ENCODE measurements at regions not wholly inside any gene's neighbourhood (a gene's known extent, or its start where the extent isn't known, plus 50 kb on each side); places are given as distances from the start of the nearest gene placed in this dataset.

- no peaks in the 10 kb centered on the region for H3K9me3 ChIP-seq (ENCODE audit: low read length)
- no peak for TF ChIP-seq CTCF (conservative IDR thresholded peaks at IDR 0.05; ENCODE audit: low read length)
- no peaks in the 10 kb centered on the region for H3K79me2 ChIP-seq (ENCODE audit: insufficient read depth, low read depth, low read length)
- H3K27ac ChIP-seq (ENCODE audit: low read depth, low read length, poor library complexity, severe bottlenecking): no peak overlapping the region
- no TSS peak for BruUV-seq (replicated peaks)
- no peaks in the 10 kb centered on the region for H3K4me1 ChIP-seq (ENCODE audit: insufficient read depth, low read length, poor library complexity, severe bottlenecking)
- no peaks in the 10 kb centered on the region for H3K36me3 ChIP-seq (ENCODE audit: insufficient read depth, low read length)
- no peak overlapping the region for H3K4me2 ChIP-seq (ENCODE audit: low read length)
- H3K9me2 ChIP-seq (ENCODE audit: insufficient read depth, low read length): no peaks in the 10 kb centered on the region
- POLR2A ChIA-PET: no interaction called here
- no peaks in the 10 kb centered on the region for H4K20me1 ChIP-seq (ENCODE audit: insufficient read depth, low read length)
- intact Hi-C loops (cut with micrococcal nuclease; ENCODE audit: unreplicated experiment): no loop called here
- CTCF ChIA-PET (ENCODE audit: unreplicated experiment): no interaction called here
- no peak overlapping the region for H2AFZ ChIP-seq (ENCODE audit: low read length)
- DNase-seq (ENCODE audit: low spot score): no peak
- H3K4me3 ChIP-seq (ENCODE audit: low read depth, low read length, poor library complexity, severe bottlenecking): no peak overlapping the region
Measured at GRCh38 chr12:13311551-13311950, 115.0 kb downstream of the EMP1 start.

DNA sequence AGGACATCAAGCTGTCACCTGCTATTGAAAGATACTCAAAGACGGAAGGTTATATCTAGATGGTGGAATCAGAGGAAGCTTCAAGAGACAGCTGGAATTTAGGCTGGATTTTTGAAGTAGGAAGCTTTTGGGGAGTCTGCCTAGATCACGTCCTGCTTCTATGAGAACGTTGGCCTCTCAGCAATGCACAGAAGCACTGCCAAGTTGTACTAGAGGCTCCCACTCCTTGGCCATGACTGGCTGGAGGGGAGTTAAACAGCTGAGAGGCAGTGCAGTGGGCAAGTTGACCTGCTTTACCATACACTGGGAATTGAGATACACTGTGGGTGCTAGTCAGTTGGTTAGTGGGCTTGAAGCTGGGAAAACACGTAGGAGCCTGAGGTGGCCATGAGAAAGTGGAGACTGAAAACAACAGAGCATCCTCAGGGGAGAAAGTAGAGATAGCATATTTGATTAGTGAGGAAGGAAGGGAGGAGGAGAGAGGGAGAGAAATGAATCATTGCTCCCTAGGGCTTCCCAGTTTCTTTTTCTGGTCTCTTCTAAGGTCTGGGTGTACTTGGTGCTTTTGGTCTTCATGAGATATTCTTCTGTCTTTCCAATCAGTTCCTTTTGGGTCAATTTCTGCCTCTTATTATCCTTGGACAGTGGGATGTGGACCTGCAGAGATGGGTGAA is 110.8 kb downstream of the EMP1 start:
- TF ChIP-seq EZH2phosphoT487 (IDR thresholded peaks at IDR 0.05; ENCODE audit: borderline replicate concordance, low read depth, low read length): no peak
- TF ChIP-seq CTCF (conservative IDR thresholded peaks at IDR 0.05; ENCODE audit: low read length): no peak
- no peak for DNase-seq (ENCODE audit: low spot score)
- Histone ChIP-seq H3K36me3 (ENCODE audit: insufficient read depth, low read length) (no peaks in the 10 kb centered on the region), H3K4me1 (ENCODE audit: insufficient read depth, low read length, poor library complexity, severe bottlenecking) (no peaks in the 10 kb centered on the region), H3K9me3 (ENCODE audit: low read length) (no peaks in the 10 kb centered on the region), H3K9me2 (ENCODE audit: insufficient read depth, low read length) (no peaks in the 10 kb centered on the region), H3K27ac (ENCODE audit: low read depth, low read length, poor library complexity, severe bottlenecking) (no peak overlapping the region), H4K20me1 (ENCODE audit: insufficient read depth, low read length) (no peaks in the 10 kb centered on the region), H2AFZ (ENCODE audit: low read length) (no peak overlapping the region), H3K4me3 (ENCODE audit: low read depth, low read length, poor library complexity, severe bottlenecking) (no peak overlapping the region), H3K79me2 (ENCODE audit: insufficient read depth, low read depth, low read length) (no peaks in the 10 kb centered on the region), H3K4me2 (ENCODE audit: low read length) (no peak overlapping the region)
- BruUV-seq (replicated peaks): no TSS peak
- intact Hi-C loops (cut with micrococcal nuclease; ENCODE audit: unreplicated experiment): no loop called here
- ChIA-PET POLR2A (no interaction called here), CTCF (ENCODE audit: unreplicated experiment) (no interaction called here)

- CTCF ChIA-PET (ENCODE audit: unreplicated experiment): no interaction called here
- TF ChIP-seq EZH2phosphoT487 (IDR thresholded peaks at IDR 0.05; ENCODE audit: borderline replicate concordance, low read depth, low read length): no peak
- TF ChIP-seq CTCF (conservative IDR thresholded peaks at IDR 0.05; ENCODE audit: low read length): no peak
- POLR2A ChIA-PET: interaction anchor here (0.6 kb wide), 2 partner anchors 17 to 913 kb away, joined by 4 read pairs; no protein-coding TSS in a partner anchor
- no peak overlapping the region for H3K4me3 ChIP-seq (ENCODE audit: low read depth, low read length, poor library complexity, severe bottlenecking)
- no TSS peak for BruUV-seq (replicated peaks)
- no peak overlapping the region for H3K27ac ChIP-seq (ENCODE audit: low read depth, low read length, poor library complexity, severe bottlenecking)
- no peaks in the 10 kb centered on the region for H3K79me2 ChIP-seq (ENCODE audit: insufficient read depth, low read depth, low read length)
- no peak for DNase-seq (ENCODE audit: low spot score)
- no peaks in the 10 kb centered on the region for H4K20me1 ChIP-seq (ENCODE audit: insufficient read depth, low read length)
- no peak overlapping the region for H3K4me2 ChIP-seq (ENCODE audit: low read length)
- no peaks in the 10 kb centered on the region for H3K9me3 ChIP-seq (ENCODE audit: low read length)
- no peaks in the 10 kb centered on the region for H3K9me2 ChIP-seq (ENCODE audit: insufficient read depth, low read length)
- no peaks in the 10 kb centered on the region for H3K36me3 ChIP-seq (ENCODE audit: insufficient read depth, low read length)
- intact Hi-C loops (cut with micrococcal nuclease; ENCODE audit: unreplicated experiment): no loop called here
- no peak overlapping the region for H2AFZ ChIP-seq (ENCODE audit: low read length)
- no peaks in the 10 kb centered on the region for H3K4me1 ChIP-seq (ENCODE audit: insufficient read depth, low read length, poor library complexity, severe bottlenecking)
Measured at GRCh38 chr12:13304924-13305323, 108.4 kb downstream of the EMP1 start.
